ENCODE measurements at regions not wholly inside any gene's neighbourhood (a gene's known extent, or its start where the extent isn't known, plus 50 kb on each side); places are given as distances from the start of the nearest gene placed in this dataset.

DNA sequence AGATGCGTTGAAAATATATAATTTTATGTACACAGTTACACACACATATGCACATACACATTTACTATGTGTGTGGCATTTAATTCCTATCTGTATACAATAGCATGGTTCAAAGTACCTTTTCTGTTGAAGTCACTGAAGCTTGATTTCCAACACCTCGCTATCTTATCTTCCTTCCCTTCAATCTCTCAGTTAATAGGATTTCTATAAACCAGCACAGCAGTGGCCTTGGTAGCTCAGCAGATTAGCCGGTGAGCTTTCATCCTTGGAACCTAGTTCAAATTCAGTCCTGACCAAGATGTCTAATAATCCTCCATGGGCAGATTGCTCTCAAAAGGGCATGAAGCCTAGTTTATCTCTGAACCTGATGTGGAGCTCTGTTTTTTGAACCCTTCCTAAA, 2389.5 kb downstream of the MAT2B start:
- DNase-seq (ENCODE audit: low read depth, low spot score) = no peak

DNA sequence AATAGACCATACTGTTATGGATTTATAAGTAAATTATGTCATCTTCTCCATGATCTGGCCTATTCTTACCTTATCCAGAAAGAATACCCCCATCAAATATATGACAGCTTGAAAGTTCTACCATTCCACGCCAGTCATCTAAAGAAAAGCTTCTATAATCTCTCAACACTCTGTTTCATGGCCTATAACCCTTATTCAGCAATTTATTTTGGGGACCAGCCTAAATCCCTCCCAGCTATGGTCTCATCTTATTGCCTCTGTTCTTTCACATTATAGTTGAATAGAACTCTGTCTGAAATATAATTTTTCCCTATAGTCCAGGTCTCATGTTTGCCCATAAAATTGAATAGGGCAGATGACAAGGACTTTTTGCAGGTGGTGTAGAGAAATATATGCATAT, 2387.6 kb upstream of the WWC1 start:
- DNase-seq (ENCODE audit: low read depth, low spot score) = no peak

DNA sequence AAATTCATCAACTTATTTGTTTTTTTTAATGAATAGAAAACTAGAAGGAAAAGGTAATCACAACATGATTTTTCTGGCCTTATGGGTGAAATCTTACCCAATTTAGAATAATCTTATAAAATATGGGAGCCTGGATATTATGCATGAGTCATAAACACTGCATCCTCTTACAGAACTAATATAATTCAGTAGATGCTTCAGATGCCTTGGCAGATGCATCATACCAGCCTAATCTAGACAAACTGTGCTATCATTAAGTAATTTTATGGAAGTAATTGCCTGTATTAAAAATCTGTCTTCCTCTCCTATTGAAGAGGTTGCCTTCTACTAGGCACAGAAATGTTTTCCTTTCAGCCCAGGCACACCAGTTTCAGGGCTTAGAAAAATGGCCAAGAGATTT, 2384.6 kb upstream of the WWC1 start:
- DNase-seq (ENCODE audit: low read depth, low spot score) = no peak

DNA sequence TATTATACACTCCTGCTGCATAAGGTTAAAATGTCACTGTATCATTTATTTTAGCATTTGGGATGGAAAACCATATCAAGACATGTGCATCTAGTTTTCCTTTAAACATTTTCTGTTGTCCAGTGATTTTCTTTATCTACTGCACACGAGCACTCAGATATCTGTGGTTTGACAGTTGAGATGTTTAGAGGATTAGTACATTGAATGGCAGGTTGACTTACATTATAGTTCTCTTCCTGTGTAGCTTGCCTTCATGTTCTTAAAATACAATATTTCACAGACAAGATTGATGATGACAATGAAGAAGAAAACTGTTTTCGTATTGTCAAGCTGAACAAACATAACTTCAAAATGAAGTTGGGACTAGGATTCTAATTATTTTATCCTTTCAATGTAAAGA, 2378.4 kb upstream of the WWC1 start:
- no peak for DNase-seq (ENCODE audit: low read depth, low spot score)

DNA sequence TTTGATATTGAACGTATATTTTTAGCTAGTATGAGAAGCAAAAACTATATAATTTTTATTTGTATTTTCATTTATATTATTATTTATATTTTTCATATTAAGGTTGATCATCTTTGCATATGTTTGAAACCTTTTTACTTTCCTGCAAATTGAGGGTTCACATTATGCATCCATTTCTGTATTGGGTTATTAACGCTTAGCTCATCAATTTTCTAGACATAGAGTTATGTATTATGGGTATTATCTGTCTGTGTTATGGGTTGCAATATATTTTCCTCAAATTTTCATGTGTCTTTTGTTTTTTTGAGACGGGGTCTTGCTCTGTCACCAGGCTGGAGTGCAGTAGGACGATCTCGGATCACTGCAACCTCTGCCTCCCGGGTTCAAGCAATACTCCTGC, 2377.0 kb upstream of the WWC1 start:
- no peak for DNase-seq (ENCODE audit: low read depth, low spot score)

DNA sequence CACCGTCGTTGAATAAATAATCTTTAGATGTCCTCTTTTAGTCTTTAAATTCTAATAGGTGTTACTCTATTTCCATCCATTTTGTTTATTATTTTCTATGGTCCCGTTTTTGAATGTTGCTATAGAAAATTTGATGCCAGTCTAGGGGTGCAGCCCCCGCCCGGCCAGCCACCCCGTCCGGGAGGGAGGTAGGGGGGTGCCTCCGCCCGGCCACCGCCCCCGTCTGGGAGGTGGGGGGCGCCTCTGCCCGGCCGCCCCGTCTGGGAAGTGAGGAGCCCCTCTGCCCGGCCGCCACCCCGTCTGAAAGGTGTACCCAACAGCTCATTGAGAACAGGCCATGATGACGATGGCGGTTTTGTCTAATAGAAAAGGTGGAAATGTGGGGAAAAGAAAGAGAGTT, 2372.2 kb upstream of the WWC1 start:
- DNase-seq (ENCODE audit: low read depth, low spot score) = no peak

DNA sequence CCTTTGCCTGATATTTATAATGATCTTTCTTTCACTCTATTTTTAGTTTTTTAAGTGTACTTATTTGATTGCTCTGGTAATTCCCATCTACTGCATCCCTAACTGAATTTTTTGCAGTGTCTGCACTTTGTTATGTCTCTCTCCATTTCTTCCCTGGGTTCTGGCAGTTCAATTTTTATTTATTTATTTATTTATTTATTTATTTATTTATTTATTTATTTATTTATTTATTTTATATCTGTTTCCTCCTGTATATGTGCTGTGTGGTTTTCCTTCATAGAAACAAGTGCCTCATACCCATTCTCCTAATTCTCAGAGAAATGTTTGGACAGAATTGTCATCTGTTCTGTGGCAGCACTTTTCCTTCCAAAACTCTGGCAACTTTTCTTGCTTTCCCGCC, 2370.8 kb upstream of the WWC1 start:
- DNase-seq (ENCODE audit: low read depth, low spot score) = no peak

DNA sequence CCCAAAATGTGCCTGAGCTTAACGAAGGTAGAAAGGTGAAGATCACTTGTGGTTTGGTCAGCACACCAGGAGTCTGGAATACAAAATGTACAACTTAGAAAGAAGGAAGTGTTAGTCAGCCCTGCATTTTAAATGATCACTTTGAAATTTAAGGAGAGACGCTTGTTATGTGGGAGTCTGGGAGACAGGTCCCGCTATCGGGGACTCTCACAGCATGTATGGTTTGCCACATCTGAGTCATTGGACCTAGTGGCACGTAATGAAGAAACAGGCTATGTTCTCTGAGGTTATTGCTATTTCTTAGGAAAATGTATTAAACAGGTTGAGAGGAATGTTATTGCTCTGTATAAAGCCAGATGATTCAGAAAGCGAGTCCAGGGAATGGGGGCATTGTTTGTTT, 2362.5 kb upstream of the WWC1 start:
- no peak for DNase-seq (ENCODE audit: low read depth, low spot score)

DNA sequence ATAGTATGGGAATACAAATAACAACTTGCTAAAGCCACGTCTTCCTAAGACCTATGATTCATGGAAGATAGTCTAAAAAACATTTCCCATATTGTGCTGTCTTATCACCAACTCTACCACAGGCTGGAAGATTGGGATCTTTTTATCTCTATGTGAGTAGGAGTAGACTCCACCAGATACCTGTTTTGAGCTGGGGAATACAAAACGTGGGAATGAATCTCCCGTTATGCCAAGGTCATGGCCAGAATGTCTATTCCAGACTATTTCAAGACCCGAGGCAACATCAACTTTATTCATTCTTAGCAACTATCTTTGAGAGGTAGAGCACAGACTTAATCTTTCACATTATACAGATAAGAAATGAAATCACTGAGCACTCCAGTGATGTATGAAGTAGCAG, 2350.9 kb upstream of the WWC1 start:
- no peak for DNase-seq (ENCODE audit: low read depth, low spot score)

DNA sequence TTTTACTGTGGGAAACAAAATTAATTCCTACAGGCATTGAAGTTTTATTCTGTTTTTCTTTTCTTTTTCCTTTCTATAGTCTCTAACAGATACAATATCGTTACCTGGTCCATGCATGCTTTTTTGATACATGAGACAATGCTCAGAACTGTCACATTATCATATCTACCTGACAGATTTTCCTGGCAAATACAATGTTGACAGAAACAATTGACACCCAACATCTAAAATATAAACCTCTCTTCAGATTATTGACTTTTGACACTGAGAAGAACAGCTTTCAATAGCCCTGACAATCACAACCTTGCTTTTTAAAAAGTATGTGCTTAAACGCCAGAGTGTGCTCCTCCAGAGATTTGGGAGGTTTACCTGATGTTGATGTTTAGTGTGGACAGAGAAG, 2334.6 kb upstream of the WWC1 start:
- no peak for DNase-seq (ENCODE audit: low read depth, low spot score)

DNA sequence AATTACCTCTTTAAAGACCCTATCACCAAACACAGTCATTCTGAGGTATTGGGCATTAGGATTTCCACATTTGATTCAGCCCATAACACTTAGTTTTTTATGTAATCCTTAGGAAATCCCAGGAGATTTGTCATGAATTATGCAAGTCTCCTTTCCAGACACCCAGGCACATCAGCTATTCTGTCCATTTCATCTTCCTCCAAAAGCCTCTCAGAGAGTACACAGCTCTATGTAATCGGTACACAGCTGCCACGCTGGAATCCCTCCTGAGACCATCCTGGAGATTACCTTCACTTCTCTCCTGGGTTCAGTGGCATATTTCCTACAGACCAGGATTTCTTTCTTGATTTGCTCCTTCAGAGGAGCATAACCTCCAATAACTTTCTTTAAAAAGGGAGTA, 2309.8 kb upstream of the WWC1 start:
- no peak for DNase-seq (ENCODE audit: low read depth, low spot score)

DNA sequence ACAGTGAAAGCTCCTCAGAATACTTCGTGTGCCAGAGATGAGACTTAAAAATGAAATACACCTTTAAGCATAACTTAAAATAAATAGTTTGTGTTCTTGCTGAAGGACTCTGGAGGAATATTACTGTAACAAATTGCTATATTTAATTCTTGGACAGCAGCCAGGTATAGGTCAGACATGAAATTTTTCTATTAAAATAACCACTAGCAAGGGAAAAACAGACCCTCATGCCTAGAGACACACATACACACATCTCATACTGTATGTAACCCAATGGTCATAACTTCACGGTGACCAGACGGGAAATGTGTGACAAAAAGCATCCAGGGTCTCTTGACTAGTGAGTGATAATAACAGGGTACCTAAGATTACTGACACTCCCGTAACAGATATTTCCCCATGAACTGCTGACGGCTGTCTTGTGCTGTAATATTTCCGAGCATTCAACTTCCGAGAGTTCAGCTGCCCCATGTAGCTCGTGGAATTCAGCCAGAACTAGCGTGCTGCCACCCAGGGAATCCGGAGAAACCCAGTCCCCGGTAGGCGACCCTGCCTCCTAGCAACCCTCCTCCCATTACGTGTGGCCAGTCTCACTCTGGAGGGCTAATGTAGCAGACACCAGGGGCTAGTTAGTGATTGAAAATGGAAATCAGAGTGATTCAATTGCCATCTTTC, 2295.1 kb upstream of the WWC1 start:
- no peak for DNase-seq (ENCODE audit: low read depth, low spot score)

DNA sequence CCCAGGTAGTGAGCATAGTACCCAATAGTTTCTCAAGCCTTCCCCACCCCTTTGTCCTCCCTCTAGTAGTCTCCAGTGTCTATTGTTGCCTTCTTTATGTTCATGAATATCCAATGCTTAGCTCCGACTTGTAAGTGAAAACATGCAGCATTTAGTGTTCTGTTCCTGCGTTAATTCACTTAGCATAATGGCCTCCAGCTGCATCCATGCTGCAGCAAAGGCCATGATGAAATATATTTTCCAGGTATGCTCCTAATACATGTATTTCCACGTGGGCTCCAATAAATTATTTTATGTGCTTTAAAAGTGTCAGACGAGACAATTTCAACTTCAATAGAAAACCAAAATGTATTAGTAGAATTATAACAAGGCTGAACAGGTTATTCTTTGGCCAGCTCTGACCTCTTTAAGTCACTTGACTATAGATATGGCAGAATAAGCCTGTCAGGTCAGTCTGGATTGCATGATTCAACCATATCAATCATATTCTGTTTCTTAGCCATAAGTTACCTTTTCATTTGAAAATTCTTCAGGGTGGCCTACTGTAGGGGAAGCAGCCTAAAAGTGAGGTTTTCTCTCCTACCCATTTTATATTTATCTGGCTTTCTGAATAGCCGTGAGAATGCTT, 2291.6 kb upstream of the WWC1 start:
- DNase-seq (ENCODE audit: low read depth, low spot score) = no peak

DNA sequence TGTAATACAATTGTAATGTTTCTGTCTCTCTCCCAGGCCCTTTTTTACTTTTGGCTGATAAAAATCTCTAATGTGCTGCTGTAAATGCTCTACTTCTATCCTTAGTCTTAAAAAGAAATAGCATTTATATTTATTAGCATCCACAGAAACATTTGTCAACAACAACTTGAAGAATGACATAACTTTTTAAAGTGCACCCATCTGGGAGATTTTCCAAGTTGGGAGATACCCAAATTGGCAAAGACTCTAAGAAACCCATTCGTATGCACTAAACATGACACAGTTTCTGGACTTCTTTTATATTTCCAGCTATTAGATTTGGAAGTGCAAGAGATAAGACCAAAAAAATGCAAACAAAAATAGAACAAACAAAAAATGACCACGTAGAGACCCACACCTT, 2287.4 kb upstream of the WWC1 start:
- no peak for DNase-seq (ENCODE audit: low read depth, low spot score)

DNA sequence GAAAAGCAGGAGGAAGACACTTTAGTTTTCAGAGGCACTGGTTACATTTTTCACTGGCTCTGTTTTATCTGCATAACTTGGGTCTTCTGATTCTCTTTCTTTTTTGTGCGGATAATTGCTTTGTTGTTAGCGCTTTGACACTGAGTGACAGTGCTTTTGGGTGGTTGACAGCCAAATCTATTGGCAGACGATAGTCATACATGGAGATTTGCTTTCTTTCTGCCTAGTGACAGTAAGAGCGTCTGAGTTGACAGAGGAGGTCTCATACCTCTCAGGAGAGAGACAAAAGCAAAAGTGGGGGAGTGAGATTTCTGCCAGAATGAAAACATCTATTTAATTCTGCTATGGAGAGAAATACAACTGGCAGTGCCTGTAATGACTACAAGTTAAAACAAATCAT, 2278.0 kb upstream of the WWC1 start:
- DNase-seq (ENCODE audit: low read depth, low spot score) = no peak

DNA sequence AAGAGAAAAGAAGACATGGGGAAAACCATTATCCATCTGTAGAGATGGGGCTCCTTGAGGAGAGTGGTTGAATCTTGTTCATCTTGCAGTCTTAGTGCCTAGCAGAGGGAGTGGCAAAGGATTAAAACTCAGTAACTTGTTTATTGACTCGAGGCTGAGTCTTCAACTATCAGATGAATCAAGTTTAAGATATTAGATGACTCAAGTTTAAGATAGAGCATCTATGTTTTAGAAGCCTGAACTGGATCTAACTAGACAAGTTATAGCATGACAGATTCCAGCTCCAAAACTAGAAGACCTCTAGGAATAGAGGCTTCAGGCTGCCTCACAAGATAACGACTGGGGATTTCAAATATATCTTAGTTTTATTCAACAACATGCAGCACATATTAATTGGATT, 2277.2 kb upstream of the WWC1 start:
- DNase-seq (ENCODE audit: low read depth, low spot score) = no peak

DNA sequence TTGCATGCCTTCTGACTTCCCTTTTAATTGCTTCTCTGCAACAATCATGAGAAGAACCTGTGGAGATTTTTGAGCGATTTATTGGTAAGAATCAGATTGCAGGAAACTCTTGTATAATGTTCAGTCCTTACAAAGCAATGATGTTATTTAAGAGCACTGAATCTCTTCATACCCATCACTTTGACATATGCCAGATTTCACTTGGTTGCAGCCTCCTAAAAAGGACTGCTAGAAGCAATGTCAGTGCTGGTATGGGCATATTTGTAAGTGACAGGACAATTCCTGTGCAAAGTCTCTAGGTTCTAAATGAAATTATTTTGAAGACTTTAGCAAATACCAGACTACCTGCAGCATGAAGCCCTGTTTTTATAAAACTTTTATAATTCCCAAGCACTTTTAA, 2272.7 kb upstream of the WWC1 start:
- no peak for DNase-seq (ENCODE audit: low read depth, low spot score)

DNA sequence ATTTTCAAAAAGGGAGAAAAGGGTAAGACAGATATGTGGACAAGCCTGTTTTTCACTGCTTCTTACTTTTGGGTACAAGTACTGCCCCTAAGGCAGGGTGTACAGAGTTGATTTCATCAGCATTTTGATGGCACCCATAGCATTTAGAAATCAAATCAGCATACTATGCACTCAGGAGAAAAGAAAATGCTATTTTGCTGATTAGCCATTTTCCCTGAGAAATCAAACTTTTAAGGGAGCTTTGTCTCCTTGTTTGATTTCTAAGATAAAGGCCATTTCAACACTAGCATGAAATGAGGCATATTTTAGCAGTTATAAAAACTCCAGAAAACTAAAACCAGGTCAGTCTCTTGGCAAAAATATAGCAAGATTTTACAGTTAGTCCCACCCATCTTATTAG, 2269.4 kb upstream of the WWC1 start:
- DNase-seq (ENCODE audit: low read depth, low spot score) = no peak

DNA sequence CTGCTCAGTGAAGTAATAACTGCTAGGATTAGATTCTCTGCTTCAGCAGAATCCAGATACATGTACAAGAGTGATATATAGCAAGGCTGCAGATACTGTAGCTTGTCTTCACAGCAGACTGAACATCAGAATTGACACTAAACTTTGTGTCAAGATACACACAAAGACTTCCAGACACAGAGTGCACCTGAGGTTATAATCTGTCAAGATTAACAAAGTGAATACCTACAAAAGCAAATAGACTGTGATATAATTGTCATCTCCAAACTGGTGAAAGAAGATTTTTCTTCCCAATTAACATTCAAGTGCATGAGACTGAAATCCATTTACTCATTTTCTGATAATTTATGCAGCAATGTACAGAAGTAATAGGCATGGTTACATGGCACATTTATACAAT, 2266.5 kb upstream of the WWC1 start:
- no peak for DNase-seq (ENCODE audit: low read depth, low spot score)

DNA sequence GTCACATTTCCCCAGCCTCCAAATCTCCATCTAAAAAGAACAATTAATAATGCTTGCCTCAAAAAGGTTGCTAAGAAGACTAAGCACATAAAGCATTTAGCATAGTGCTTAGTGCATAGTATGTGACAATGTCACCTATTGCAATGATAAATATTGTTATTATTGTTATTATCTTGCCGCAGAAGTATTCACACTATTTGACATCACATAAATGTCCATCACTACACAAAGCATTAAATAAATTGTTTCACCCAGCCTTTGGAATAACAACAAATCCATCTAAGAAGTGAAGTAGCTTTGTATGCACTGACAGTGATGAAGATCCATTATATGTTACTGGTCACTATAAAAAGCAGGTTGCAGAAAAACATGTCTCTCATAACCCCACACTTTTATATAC, 2263.9 kb upstream of the WWC1 start:
- no peak for DNase-seq (ENCODE audit: low read depth, low spot score)

DNA sequence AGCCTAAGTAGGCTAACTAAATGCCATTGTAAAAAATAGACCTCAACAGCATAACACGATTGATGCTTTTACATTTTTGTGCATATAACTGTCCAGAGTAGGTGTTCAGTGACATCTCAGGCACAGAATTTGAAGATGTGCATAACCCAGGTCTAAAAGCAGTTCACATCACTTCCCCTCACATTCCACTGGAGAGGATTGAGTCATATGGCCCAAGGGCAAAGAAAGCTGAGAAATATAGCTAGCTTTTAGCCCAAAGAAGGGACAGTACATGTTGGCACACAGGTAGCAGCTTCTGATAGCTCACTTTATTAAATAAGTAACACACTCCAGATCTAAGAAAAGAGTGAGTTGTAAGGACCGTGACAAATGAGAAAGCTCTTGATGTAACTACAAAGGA, 2259.5 kb upstream of the WWC1 start:
- DNase-seq (ENCODE audit: low read depth, low spot score) = no peak

DNA sequence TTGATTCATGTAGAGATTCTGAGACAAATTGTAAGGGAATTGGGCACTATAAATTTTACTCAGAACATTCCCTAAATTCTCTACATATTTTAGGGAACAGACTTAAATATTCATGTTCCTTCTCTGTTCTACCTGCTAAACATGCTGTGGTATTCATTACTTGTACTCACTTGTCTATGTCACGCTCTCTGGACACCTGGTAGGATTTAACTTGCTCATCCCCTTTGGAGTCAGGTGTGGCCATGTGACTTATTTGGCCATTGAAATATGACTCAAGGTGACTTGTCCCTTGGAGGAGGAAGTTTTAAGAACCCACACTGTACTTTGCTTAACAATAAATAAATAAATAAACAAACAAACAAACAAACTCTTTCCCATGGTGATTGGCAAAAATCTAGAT, 2258.8 kb upstream of the WWC1 start:
- DNase-seq (ENCODE audit: low read depth, low spot score) = no peak

DNA sequence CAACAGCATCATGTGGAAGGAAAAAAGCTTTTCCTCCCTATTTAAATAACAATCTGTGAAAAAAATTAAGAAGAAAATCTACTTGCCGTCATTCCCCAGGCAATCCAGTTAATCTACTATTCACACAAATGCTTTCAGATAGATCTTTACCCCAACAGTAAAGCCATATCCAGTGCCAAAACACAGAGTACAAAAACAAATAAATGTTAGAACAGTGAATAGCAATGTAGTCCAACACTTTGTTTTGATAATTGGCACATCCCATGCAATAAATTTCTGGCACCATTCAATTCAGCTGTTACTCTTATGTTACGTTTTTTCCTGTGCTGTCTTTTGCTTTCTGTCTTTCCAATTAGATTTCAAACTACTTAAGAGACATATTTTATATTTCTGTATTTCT, 2245.5 kb upstream of the WWC1 start:
- no peak for DNase-seq (ENCODE audit: low read depth, low spot score)

DNA sequence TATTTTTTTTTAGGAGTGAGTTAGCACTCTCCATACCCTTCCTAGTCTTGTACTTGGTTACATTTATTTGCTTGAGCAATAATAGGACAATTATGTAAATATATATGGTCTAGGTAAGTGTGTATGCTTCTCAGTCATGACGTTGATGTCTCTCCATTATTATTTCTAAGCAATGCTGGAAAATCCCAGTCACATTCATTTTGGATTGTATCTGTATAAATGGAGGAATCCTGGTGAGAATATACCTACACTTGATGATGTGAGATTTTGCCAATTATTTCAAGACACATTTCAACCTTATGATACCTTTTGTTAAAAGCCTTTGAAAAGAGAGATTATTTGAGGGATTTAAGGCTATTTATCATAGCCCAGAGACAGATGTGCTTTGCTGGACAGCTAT, 2244.5 kb upstream of the WWC1 start:
- no peak for DNase-seq (ENCODE audit: low read depth, low spot score)

All from brain pericyte (primary cell).